ENCODE measurements at regions not wholly inside any gene's neighbourhood (a gene's known extent, or its start where the extent isn't known, plus 50 kb on each side); places are given as distances from the start of the nearest gene placed in this dataset.

DNA sequence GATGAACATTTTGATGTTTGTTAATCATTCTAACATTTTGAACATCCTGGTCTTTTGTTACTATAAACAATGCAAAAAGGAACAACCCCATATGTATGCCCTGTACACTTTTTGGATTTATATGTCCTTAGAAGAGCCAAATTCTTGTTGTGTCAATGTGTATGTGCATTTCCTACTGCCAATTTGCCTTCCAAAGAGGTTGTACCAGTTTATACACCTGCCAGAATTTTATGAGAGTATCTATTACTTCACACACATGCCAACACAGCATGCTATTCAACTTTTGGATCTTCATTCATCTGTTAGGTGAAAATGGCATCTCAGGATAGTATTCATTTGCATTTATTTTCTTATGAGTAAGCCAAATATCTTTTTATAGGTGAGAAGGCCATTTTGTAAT, 162.0 kb upstream of the SEMA6A start:
- ATAC-seq (ENCODE audit: insufficient read depth, low FRiP score), result no peak
- no peak for DNase-seq
- Histone ChIP-seq H3K9me3 (ENCODE audit: control insufficient read depth in 4 of 4, insufficient read depth in 3 of 4, low read length in 3 of 4) (no peaks in the 10 kb centered on the region), H3K27me3 (ENCODE audit: control insufficient read depth in 3 of 3, insufficient read depth in 3 of 3, low read length in 2 of 3) (no peaks in the 10 kb centered on the region), H3K36me3 (ENCODE audit: control insufficient read depth in 4 of 4, insufficient read depth in 4 of 4, low read length in 4 of 4) (no peaks in the 10 kb centered on the region), H3K4me3 (no peak overlapping the region), H3K27ac (ENCODE audit: low read depth in 1 of 2, low read length in 1 of 2) (no peak overlapping the region), H3K4me1 (ENCODE audit: control insufficient read depth in 5 of 5, insufficient read depth in 5 of 5, low read length in 5 of 5) (peaks cover 5 to 47% (median 21%) of the 10 kb centered on the region in 5 donors), H3K9ac (ENCODE audit: insufficient read depth in 1 of 2, low read length in 2 of 2) (no peak overlapping the region)
- TF ChIP-seq, protein P1, sequence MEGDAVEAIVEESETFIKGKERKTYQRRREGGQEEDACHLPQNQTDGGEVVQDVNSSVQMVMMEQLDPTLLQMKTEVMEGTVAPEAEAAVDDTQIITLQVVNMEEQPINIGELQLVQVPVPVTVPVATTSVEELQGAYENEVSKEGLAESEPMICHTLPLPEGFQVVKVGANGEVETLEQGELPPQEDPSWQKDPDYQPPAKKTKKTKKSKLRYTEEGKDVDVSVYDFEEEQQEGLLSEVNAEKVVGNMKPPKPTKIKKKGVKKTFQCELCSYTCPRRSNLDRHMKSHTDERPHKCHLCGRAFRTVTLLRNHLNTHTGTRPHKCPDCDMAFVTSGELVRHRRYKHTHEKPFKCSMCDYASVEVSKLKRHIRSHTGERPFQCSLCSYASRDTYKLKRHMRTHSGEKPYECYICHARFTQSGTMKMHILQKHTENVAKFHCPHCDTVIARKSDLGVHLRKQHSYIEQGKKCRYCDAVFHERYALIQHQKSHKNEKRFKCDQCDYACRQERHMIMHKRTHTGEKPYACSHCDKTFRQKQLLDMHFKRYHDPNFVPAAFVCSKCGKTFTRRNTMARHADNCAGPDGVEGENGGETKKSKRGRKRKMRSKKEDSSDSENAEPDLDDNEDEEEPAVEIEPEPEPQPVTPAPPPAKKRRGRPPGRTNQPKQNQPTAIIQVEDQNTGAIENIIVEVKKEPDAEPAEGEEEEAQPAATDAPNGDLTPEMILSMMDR (IDR thresholded peaks at IDR 0.05; ENCODE audit: control extremely low read depth, extremely low read depth), result no peak

DNA sequence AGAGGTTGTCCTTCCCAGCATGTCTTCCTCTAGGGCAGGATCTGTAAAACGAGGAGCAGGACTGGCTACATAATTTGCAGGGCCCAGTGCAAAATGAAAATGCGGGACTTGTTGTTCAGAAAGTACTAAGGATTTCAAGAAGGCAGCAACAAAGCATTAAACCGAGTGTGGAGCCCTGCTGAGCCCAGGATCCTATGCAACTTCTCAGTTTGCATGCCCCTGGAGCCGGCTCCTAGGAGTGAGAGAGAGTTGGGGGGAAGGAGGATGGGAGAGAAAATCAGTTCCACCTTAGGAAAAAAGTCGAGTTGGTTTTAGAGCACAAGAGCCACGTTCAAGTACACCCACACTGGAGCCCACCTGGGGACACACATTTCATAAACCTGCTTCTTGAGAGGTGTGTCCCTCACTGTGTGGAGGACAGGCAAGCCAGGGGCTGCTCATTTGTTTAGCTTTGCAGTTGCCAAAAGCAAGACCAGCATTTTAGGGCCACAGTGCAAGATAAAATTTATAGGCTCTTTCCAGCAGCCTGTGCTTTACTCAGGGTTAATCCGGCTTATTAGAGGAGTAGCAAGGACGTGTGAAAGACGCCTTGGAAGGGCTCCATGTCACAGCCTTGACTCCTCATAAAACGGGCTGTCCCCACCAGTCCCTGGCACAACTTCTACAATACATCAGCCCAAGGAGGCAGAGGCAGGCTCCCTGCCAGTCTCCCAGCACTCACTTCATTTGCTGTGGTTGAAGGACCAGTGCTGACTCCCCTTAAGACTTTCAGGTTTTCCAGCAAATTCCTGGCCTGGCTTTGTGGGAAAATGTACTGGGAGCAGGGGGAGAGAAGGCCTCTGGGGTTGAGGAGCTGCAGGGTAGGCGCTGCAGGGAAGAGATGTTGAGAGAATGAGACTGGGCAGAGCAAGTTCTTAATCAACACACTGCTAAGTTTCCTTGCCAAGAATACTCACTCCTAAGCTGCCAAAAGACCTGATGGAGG, 159.7 kb upstream of the SEMA6A start:
- H3K9me3 ChIP-seq (ENCODE audit: control insufficient read depth in 4 of 4, insufficient read depth in 3 of 4, low read length in 3 of 4), result no peaks in the 10 kb centered on the region
- H3K4me3 ChIP-seq, result no peak overlapping the region
- 62 to 70% methylated on average over 11 of the region's 11 CpGs for WGBS, 2 donors
- H3K9ac ChIP-seq (ENCODE audit: insufficient read depth in 1 of 2, low read length in 2 of 2), result no peak overlapping the region
- DNase-seq, result peak; percentile 92 to 98 (median 96)
- ATAC-seq (ENCODE audit: insufficient read depth, low FRiP score), result peak; percentile 39
- TF ChIP-seq, protein P1 (IDR thresholded peaks at IDR 0.05; ENCODE audit: control extremely low read depth, extremely low read depth), result no peak
- H3K36me3 ChIP-seq (ENCODE audit: control insufficient read depth in 4 of 4, insufficient read depth in 4 of 4, low read length in 4 of 4), result no peaks in the 10 kb centered on the region
- peaks cover 5 to 53% (median 20%) of the 10 kb centered on the region in 5 donors for H3K4me1 ChIP-seq (ENCODE audit: control insufficient read depth in 5 of 5, insufficient read depth in 5 of 5, low read length in 5 of 5)
- no peaks in the 10 kb centered on the region for H3K27me3 ChIP-seq (ENCODE audit: control insufficient read depth in 3 of 3, insufficient read depth in 3 of 3, low read length in 2 of 3)
- no peak overlapping the region for H3K27ac ChIP-seq (ENCODE audit: low read depth in 1 of 2, low read length in 1 of 2)

DNA sequence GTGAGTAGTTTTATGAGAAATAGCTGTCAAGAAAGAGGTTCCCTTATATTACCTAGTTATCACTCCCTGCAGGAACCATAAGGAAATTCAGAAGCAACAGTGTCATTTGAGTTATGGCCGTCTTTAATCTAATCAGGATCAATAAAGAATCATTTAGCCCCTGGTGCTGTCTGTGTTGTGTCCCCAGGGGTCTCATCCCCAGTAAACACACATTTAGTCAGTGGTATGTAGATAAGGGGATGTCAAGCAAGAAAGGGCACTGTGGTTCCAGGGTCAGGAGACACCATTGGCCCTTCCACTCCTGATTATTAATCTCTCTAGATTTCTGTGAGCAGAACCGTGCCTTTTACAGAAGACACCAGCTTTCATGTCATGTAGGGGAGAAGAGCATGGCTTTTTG, 158.0 kb upstream of the SEMA6A start:
- Histone ChIP-seq H3K27me3 (ENCODE audit: control insufficient read depth in 3 of 3, insufficient read depth in 3 of 3, low read length in 2 of 3) (no peaks in the 10 kb centered on the region), H3K9ac (ENCODE audit: insufficient read depth in 1 of 2, low read length in 2 of 2) (no peak overlapping the region), H3K4me1 (ENCODE audit: control insufficient read depth in 5 of 5, insufficient read depth in 5 of 5, low read length in 5 of 5) (peaks cover 0 to 45% (median 20%) of the 10 kb centered on the region in 5 donors), H3K4me3 (no peak overlapping the region), H3K36me3 (ENCODE audit: control insufficient read depth in 4 of 4, insufficient read depth in 4 of 4, low read length in 4 of 4) (no peaks in the 10 kb centered on the region), H3K27ac (ENCODE audit: low read depth in 1 of 2, low read length in 1 of 2) (no peak overlapping the region), H3K9me3 (ENCODE audit: control insufficient read depth in 4 of 4, insufficient read depth in 3 of 4, low read length in 3 of 4) (no peaks in the 10 kb centered on the region)
- DNase-seq (no peak), ATAC-seq (ENCODE audit: insufficient read depth, low FRiP score) (no peak)
- 96 to 97% methylated on average over 2 of the region's 2 CpGs for WGBS, 2 donors
- TF ChIP-seq, protein P1 (IDR thresholded peaks at IDR 0.05; ENCODE audit: control extremely low read depth, extremely low read depth), result no peak
